HAP-1 (cell line): ENCODE measurements at regions not wholly inside any gene's neighbourhood (a gene's known extent, or its start where the extent isn't known, plus 50 kb on each side); places are given as distances from the start of the nearest gene placed in this dataset.

Experiments used
- DNase-seq, 2 experiments: peaks; one replicate each; pipeline ENCODE4 v3.0.0-alpha.2; 2016 to 2020; ENCODE audit warnings: low spot score in 2 of 2
- H3K27me3 ChIP-seq: fragments of 250-450 bp; sonication (Bioruptor Pico); 2 replicates; pipeline ENCODE4 v1.5.1; 2020; ENCODE audit warnings: low read depth, mild to moderate bottlenecking, moderate library complexity
- H3K36me3 ChIP-seq: fragments of 250-450 bp; sonication (Bioruptor Pico); replicated peaks from 2 replicates; pipeline ENCODE4 v1.5.1; 2020; ENCODE audit warnings: mild to moderate bottlenecking
- H3K4me1 ChIP-seq: fragments of 250-450 bp; sonication (Bioruptor Pico); 2 replicates; pipeline ENCODE4 v1.5.1; 2020; ENCODE audit warnings: mild to moderate bottlenecking
- H3K4me3 ChIP-seq: fragments of 250-450 bp; sonication (Bioruptor Pico); 2 replicates; pipeline ENCODE4 v1.5.1; 2020; ENCODE audit warnings: mild to moderate bottlenecking, moderate library complexity
- H3K9me3 ChIP-seq: fragments of 250-450 bp; sonication (Bioruptor Pico); 2 replicates; pipeline ENCODE4 v1.5.1; 2020; ENCODE audit warnings: mild to moderate bottlenecking, moderate library complexity
- in situ Hi-C: fragments of 300-500 bp; cut with MboI; formaldehyde crosslinking; loops from 3 replicates; pipeline ENCODE4 v1.14.3; 2020; ENCODE audit warnings: low sequenced_read_pairs, inconsistent platforms, mixed read lengths

- no peaks in the 10 kb centered on the region for H3K9me3 ChIP-seq
- H3K4me1 ChIP-seq, result no peaks in the 10 kb centered on the region
- in situ Hi-C loops, result no loop called here
- H3K4me3 ChIP-seq, result no peak overlapping the region
- no peaks in the 10 kb centered on the region for H3K36me3 ChIP-seq
- no peaks in the 10 kb centered on the region for H3K27me3 ChIP-seq
- DNase-seq, result no peak
Measured at GRCh38 chr21:38012672-38013071, 96.4 kb upstream of the KCNJ6 start.

GRCh38 chr21:38013741-38014140, 97.5 kb upstream of the KCNJ6 start:
- no peaks in the 10 kb centered on the region for H3K27me3 ChIP-seq
- no peaks in the 10 kb centered on the region for H3K36me3 ChIP-seq
- H3K4me3 ChIP-seq, result no peak overlapping the region
- in situ Hi-C loops, result no loop called here
- no peaks in the 10 kb centered on the region; the same call in 1 of the 2 replicates for H3K9me3 ChIP-seq
- no peak for DNase-seq
- no peaks in the 10 kb centered on the region for H3K4me1 ChIP-seq

DNA sequence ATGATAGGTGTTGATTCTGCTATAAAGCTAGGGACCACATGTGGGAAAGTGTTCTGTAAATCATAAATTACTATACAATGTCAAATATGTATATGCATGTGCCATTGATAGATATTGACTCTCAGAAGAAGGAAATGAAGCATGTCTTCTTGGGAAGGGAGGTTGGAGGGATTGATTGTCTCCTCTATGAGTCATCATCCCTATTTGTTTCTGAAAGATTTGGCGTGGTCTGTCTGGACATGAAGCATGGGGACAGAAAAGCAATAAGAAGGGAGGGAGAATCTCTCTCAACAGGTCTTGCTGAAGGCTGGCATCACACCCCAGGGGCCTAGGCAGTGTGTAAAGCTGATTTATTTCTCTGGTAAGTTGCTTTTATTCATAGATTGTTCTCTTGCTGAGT, 98.0 kb upstream of the KCNJ6 start:
- H3K4me1 ChIP-seq, result no peaks in the 10 kb centered on the region
- no peaks in the 10 kb centered on the region for H3K36me3 ChIP-seq
- no peak overlapping the region for H3K4me3 ChIP-seq
- no peaks in the 10 kb centered on the region; the same call in 1 of the 2 replicates for H3K9me3 ChIP-seq
- no peak for DNase-seq
- in situ Hi-C loops, result no loop called here
- no peaks in the 10 kb centered on the region for H3K27me3 ChIP-seq

GRCh38 chr21:38027901-38028498, 111.7 kb upstream of the KCNJ6 start:
- Histone ChIP-seq H3K9me3 (no peaks in the 10 kb centered on the region), H3K27me3 (no peaks in the 10 kb centered on the region), H3K4me1 (no peaks in the 10 kb centered on the region), H3K4me3 (no peak overlapping the region), H3K36me3 (no peaks in the 10 kb centered on the region)
- DNase-seq, result no peak
- in situ Hi-C loops, result no loop called here

DNA sequence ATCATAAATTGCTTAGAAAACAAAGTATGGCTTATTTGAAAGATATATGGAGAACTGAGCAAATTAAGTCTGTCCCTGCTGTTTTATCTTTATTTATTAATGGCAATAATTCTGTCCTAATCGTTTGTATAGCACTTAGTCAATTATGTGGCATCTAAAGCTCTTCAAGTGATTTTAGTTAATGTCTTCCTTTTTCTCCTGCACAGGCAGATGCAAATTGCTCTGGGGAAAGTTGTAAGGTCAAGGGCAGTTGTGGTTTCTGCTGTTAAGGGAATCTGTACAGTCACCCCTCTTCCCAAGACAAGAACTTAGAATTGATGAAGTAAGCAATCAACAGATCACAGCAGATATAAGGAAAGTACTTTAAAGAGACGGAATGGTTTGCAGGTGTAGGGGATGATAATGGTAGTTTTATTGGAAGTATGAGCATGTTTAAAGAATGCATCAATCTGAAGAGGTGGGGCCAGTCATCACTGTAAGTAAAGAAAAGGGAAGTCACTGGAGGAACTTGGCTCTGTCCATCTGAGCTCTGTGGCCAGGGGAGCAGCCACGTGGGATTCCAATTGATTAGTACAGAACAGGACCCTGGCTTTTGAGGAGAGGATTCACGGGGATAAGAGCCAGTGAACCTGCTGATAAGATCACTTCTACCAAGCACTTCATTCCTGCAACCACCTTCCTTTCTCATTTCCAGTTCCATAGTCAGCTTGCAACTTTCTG, 116.0 kb upstream of the KCNJ6 start:
- Histone ChIP-seq H3K27me3 (no peaks in the 10 kb centered on the region), H3K4me1 (no peaks in the 10 kb centered on the region), H3K9me3 (no peaks in the 10 kb centered on the region), H3K36me3 (no peaks in the 10 kb centered on the region), H3K4me3 (no peak overlapping the region)
- in situ Hi-C loops, result no loop called here
- no peak for DNase-seq

GRCh38 chr21:38036016-38036415, 119.8 kb upstream of the KCNJ6 start:
- no peak for DNase-seq
- H3K4me3 ChIP-seq, result no peak overlapping the region
- no peaks in the 10 kb centered on the region for H3K27me3 ChIP-seq
- H3K4me1 ChIP-seq, result no peaks in the 10 kb centered on the region
- in situ Hi-C loops, result no loop called here
- no peaks in the 10 kb centered on the region; the same call in 1 of the 2 replicates for H3K9me3 ChIP-seq
- no peaks in the 10 kb centered on the region for H3K36me3 ChIP-seq

GRCh38 chr21:38037416-38037815, 121.2 kb upstream of the KCNJ6 start:
- Histone ChIP-seq H3K27me3 (no peaks in the 10 kb centered on the region), H3K4me1 (no peaks in the 10 kb centered on the region), H3K4me3 (no peak overlapping the region), H3K9me3 (no peaks in the 10 kb centered on the region; the same call in 1 of the 2 replicates), H3K36me3 (no peaks in the 10 kb centered on the region)
- in situ Hi-C loops, result no loop called here
- DNase-seq, result no peak

- no peaks in the 10 kb centered on the region; the same call in 1 of the 2 replicates for H3K9me3 ChIP-seq
- DNase-seq, result no peak
- H3K4me3 ChIP-seq, result no peak overlapping the region
- no peaks in the 10 kb centered on the region for H3K36me3 ChIP-seq
- in situ Hi-C loops, result no loop called here
- no peaks in the 10 kb centered on the region for H3K27me3 ChIP-seq
- no peaks in the 10 kb centered on the region for H3K4me1 ChIP-seq
Measured at GRCh38 chr21:38039369-38039768, 123.1 kb upstream of the KCNJ6 start.

- in situ Hi-C loops, result no loop called here
- Histone ChIP-seq H3K4me3 (no peak overlapping the region), H3K27me3 (no peaks in the 10 kb centered on the region), H3K9me3 (no peaks in the 10 kb centered on the region; the same call in 1 of the 2 replicates), H3K4me1 (no peaks in the 10 kb centered on the region), H3K36me3 (no peaks in the 10 kb centered on the region)
- no peak for DNase-seq
Measured at GRCh38 chr21:38039841-38040240, 123.6 kb upstream of the KCNJ6 start.

GRCh38 chr21:38041493-38041892, 125.2 kb upstream of the KCNJ6 start:
- H3K36me3 ChIP-seq, result no peaks in the 10 kb centered on the region
- no peaks in the 10 kb centered on the region for H3K27me3 ChIP-seq
- no peak overlapping the region for H3K4me3 ChIP-seq
- H3K4me1 ChIP-seq, result no peaks in the 10 kb centered on the region
- in situ Hi-C loops, result no loop called here
- H3K9me3 ChIP-seq, result no peaks in the 10 kb centered on the region; the same call in 1 of the 2 replicates
- no peak for DNase-seq

- H3K36me3 ChIP-seq, result no peaks in the 10 kb centered on the region
- no peak overlapping the region for H3K4me3 ChIP-seq
- H3K4me1 ChIP-seq, result no peaks in the 10 kb centered on the region
- no peak for DNase-seq
- in situ Hi-C loops, result no loop called here
- H3K27me3 ChIP-seq, result no peaks in the 10 kb centered on the region
- no peaks in the 10 kb centered on the region; the same call in 1 of the 2 replicates for H3K9me3 ChIP-seq
Measured at GRCh38 chr21:38042246-38042645, 126.0 kb upstream of the KCNJ6 start.

GRCh38 chr21:38048167-38048566, 131.9 kb upstream of the KCNJ6 start:
- no peaks in the 10 kb centered on the region for H3K27me3 ChIP-seq
- H3K4me3 ChIP-seq, result no peak overlapping the region
- DNase-seq, result no peak
- in situ Hi-C loops, result no loop called here
- no peaks in the 10 kb centered on the region for H3K4me1 ChIP-seq
- peaks cover 2% of the 10 kb centered on the region; the same call in 1 of the 2 replicates for H3K9me3 ChIP-seq
- H3K36me3 ChIP-seq, result no peaks in the 10 kb centered on the region

GRCh38 chr21:38054334-38054733, 138.1 kb upstream of the KCNJ6 start:
- in situ Hi-C loops, result loop anchor here (25.0 kb wide), 1 partner anchor 108 kb away; no protein-coding TSS in a partner anchor
- DNase-seq, result no peak
- Histone ChIP-seq H3K9me3 (no peaks in the 10 kb centered on the region; the same call in 1 of the 2 replicates), H3K4me1 (no peaks in the 10 kb centered on the region), H3K4me3 (no peak overlapping the region), H3K36me3 (no peaks in the 10 kb centered on the region), H3K27me3 (no peaks in the 10 kb centered on the region)

GRCh38 chr21:38056481-38056880, 140.2 kb upstream of the KCNJ6 start:
- in situ Hi-C loops, result loop anchor here (25.0 kb wide), 1 partner anchor 106 kb away; no protein-coding TSS in a partner anchor
- no peaks in the 10 kb centered on the region; the same call in 1 of the 2 replicates for H3K9me3 ChIP-seq
- DNase-seq, result no peak
- no peaks in the 10 kb centered on the region for H3K4me1 ChIP-seq
- no peaks in the 10 kb centered on the region for H3K27me3 ChIP-seq
- H3K4me3 ChIP-seq, result no peak overlapping the region
- H3K36me3 ChIP-seq, result no peaks in the 10 kb centered on the region
